ENCODE measurements at regions not wholly inside any gene's neighbourhood (a gene's known extent, or its start where the extent isn't known, plus 50 kb on each side); places are given as distances from the start of the nearest gene placed in this dataset.

DNA sequence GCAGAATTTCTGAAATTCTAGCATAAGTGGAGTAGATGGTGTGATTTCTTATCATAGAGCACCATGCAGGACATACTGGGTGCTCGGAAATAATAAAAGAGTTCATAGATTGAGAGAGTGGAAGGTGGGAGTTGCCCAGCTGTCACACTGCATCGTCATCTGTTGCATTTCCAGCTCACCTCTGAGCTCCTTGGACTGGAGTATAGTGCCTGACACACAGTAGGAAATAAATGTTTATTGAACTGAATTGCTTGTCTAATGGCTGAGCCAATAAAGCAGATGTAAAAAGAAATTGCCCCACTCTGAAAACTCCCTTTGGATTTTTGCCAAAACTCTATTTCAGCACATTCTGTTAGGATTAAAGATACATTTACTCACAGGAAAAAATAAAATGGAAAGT, 108.9 kb upstream of the UBE2E1 start:
- no peak overlapping the region for H3K4me3 ChIP-seq
- no peaks in the 10 kb centered on the region for H3K36me3 ChIP-seq
- no peaks in the 10 kb centered on the region for H3K9me3 ChIP-seq
- WGBS, 4 donors: 67 to 87% (median 79%) methylated on average over 2 of the region's 2 CpGs
- intact Hi-C loops (cut with DNase I): no loop called here
- H3K4me1 ChIP-seq: no peaks in the 10 kb centered on the region
- H3K27ac ChIP-seq: no peak overlapping the region
- H3K27me3 ChIP-seq: no peaks in the 10 kb centered on the region
- DNase-seq: no peak
- TF ChIP-seq, protein P1, sequence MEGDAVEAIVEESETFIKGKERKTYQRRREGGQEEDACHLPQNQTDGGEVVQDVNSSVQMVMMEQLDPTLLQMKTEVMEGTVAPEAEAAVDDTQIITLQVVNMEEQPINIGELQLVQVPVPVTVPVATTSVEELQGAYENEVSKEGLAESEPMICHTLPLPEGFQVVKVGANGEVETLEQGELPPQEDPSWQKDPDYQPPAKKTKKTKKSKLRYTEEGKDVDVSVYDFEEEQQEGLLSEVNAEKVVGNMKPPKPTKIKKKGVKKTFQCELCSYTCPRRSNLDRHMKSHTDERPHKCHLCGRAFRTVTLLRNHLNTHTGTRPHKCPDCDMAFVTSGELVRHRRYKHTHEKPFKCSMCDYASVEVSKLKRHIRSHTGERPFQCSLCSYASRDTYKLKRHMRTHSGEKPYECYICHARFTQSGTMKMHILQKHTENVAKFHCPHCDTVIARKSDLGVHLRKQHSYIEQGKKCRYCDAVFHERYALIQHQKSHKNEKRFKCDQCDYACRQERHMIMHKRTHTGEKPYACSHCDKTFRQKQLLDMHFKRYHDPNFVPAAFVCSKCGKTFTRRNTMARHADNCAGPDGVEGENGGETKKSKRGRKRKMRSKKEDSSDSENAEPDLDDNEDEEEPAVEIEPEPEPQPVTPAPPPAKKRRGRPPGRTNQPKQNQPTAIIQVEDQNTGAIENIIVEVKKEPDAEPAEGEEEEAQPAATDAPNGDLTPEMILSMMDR (IDR thresholded peaks at IDR 0.05): no peak
- TF ChIP-seq POLR2A (IDR thresholded peaks at IDR 0.05): no peak
- no peak for ATAC-seq

DNA sequence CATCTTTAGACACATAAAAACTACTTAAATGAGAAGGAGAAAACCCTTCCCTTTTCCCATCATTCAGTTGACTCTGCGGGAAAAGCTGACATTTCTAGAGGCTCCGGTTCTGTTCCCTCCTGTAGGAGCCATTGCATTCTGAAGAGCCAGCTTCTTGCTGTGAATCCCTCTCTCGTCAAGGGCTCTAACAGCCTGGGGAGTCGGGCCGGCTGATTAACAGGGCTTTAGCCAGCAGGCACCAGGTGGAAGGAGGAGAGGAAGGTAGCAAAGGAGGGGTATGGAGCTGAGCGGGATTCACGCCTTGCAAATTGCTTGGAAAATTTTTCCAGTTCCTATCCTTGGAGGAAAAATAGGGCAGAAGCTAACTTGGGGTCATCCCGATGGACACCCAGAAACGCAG, 108.3 kb upstream of the UBE2E1 start:
- H3K9me3 ChIP-seq: no peaks in the 10 kb centered on the region
- H3K27me3 ChIP-seq: no peaks in the 10 kb centered on the region
- ATAC-seq (no peak), DNase-seq (no peak)
- intact Hi-C loops (cut with DNase I): no loop called here
- no peak overlapping the region for H3K4me3 ChIP-seq
- H3K4me1 ChIP-seq: no peaks in the 10 kb centered on the region
- TF ChIP-seq, protein P1 (IDR thresholded peaks at IDR 0.05): no peak
- no peak for TF ChIP-seq POLR2A (IDR thresholded peaks at IDR 0.05)
- no peak overlapping the region for H3K27ac ChIP-seq
- 64 to 79% (median 74%) methylated on average over 9 of the region's 9 CpGs for WGBS, 4 donors
- no peaks in the 10 kb centered on the region for H3K36me3 ChIP-seq

DNA sequence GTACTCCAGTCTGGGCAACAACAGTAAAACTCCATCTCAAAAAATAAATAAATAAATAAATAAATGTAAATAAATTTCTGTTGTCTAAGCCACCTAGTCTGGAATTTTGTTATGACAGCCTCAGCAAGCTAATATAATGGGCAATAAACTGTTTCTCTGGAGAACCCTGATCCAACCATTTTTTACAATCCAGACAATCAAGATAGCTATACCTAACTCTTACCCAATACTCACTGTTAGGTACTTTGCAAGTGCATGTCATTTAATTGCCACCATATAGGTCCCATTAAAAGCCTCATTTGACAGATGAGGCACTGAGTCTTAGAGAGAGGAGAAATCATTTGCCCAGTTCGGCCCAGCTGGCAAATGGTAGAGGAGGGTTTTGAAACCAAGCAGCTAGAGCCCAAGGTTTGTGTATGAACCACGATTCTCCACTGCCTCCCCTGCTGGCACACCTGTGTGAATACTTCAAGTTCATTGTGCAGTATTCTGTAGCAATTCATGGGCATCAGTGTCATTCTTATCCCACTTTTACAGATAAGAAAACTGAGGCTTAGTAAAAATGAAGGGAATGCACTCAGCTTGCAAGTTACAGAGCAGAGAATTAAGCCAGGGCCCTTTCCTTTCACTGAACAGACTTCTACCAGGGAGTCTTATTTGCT, 107.0 kb upstream of the UBE2E1 start:
- intact Hi-C loops (cut with DNase I): no loop called here
- WGBS, 4 donors: 80 to 92% (median 88%) methylated on average over 2 of the region's 2 CpGs

DNA sequence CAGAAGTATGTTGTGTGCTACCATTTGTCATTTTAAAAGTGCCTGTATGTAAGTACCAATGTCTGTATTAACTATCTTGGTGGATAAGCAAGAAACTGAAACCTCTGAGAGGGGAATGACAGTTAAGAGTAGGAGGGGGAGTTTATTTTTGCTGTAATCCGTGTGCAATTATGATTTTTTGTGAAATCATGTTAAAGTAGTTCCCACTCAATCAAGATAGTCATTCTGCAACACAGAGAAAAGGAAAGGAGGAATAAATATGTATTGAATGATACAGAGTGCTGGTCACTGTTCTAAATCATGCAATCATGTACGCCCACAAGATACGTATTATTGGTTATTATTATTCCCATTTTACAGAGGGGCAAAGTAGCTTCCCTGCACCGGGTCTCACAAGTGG, 105.1 kb upstream of the UBE2E1 start:
- H3K4me3 ChIP-seq: no peak overlapping the region
- ATAC-seq (no peak), DNase-seq (no peak)
- intact Hi-C loops (cut with DNase I): no loop called here
- WGBS, 4 donors: 69 to 88% (median 82%) methylated on average over 4 of the region's 4 CpGs
- no peak for TF ChIP-seq POLR2A (IDR thresholded peaks at IDR 0.05)
- TF ChIP-seq, protein P1 (IDR thresholded peaks at IDR 0.05): no peak
- no peaks in the 10 kb centered on the region for H3K4me1 ChIP-seq
- no peaks in the 10 kb centered on the region for H3K36me3 ChIP-seq
- H3K9me3 ChIP-seq: peaks cover 0 to 3% (median 0%) of the 10 kb centered on the region in 12 donors
- H3K27me3 ChIP-seq: no peaks in the 10 kb centered on the region
- H3K27ac ChIP-seq: no peak overlapping the region

More for the DNA sequence above, 107.0 kb upstream of the UBE2E1 start:
- no peak for ATAC-seq
- Histone ChIP-seq H3K9me3 (no peaks in the 10 kb centered on the region), H3K36me3 (no peaks in the 10 kb centered on the region), H3K27ac (no peak overlapping the region), H3K27me3 (no peaks in the 10 kb centered on the region), H3K4me1 (no peaks in the 10 kb centered on the region), H3K4me3 (no peak overlapping the region)
- no peak for TF ChIP-seq POLR2A (IDR thresholded peaks at IDR 0.05)
- TF ChIP-seq, protein P1 (IDR thresholded peaks at IDR 0.05): no peak
- no peak for DNase-seq

All from heart left ventricle (tissue), 16 donors.